Calu3 (cell line): ENCODE measurements at regions not wholly inside any gene's neighbourhood (a gene's known extent, or its start where the extent isn't known, plus 50 kb on each side); places are given as distances from the start of the nearest gene placed in this dataset.

Source experiments
- BruUV-seq: library from RNA; stranded (reverse); fragments of 400-500 nt; replicated peaks from 2 replicates; lab custom pipeline; 2021; lab: Mats Ljungman, UMichigan
- CTCF ChIA-PET: fragments of 300-600 bp; sonication (Branson Sonifier 250); formaldehyde crosslinking; loops from one replicate; lab custom pipeline; 2022; ENCODE audit warnings: antibody characterized with exemption; lab: Charles Lee
- DNase-seq: peaks from one replicate; pipeline ENCODE4 v3.0.0; 2022
- H3K27ac Mint-ChIP-seq: one replicate; pipeline ENCODE4 v1.8.0; 2022; ENCODE audit warnings: mixed read lengths; ENCODE audit not compliant: unreplicated experiment
- H3K27me3 Mint-ChIP-seq: one replicate; pipeline ENCODE4 v1.8.0; 2022; ENCODE audit warnings: mixed read lengths; ENCODE audit not compliant: unreplicated experiment
- H3K36me3 Mint-ChIP-seq: one replicate; pipeline ENCODE4 v1.8.0; 2022; ENCODE audit warnings: mild to moderate bottlenecking, moderate library complexity, mixed read lengths; ENCODE audit not compliant: insufficient read depth, unreplicated experiment
- H3K4me1 Mint-ChIP-seq: one replicate; pipeline ENCODE4 v1.8.0; 2022; ENCODE audit warnings: mild to moderate bottlenecking, low read depth, mixed read lengths; ENCODE audit not compliant: unreplicated experiment
- H3K4me3 Mint-ChIP-seq: one replicate; pipeline ENCODE4 v1.8.0; 2022; ENCODE audit warnings: mild to moderate bottlenecking, low read depth, moderate library complexity, mixed read lengths; ENCODE audit not compliant: unreplicated experiment
- H3K9me3 Mint-ChIP-seq: one replicate; pipeline ENCODE4 v1.8.0; 2022; ENCODE audit warnings: low read depth, mixed read lengths; ENCODE audit not compliant: unreplicated experiment
- intact Hi-C: fragments of 100-400 bp; cut with micrococcal nuclease; formaldehyde crosslinking; loops from one replicate; pipeline ENCODE4 v1.10.0; 2022; ENCODE audit not compliant: unreplicated experiment
- TF ChIP-seq, protein P1 (sequence below): fragments of 200-600 bp; IDR thresholded peaks from one replicate; pipeline ENCODE4 v1.8.0; 2022; ENCODE audit warnings: antibody characterized with exemption; ENCODE audit not compliant: unreplicated experiment

DNA sequence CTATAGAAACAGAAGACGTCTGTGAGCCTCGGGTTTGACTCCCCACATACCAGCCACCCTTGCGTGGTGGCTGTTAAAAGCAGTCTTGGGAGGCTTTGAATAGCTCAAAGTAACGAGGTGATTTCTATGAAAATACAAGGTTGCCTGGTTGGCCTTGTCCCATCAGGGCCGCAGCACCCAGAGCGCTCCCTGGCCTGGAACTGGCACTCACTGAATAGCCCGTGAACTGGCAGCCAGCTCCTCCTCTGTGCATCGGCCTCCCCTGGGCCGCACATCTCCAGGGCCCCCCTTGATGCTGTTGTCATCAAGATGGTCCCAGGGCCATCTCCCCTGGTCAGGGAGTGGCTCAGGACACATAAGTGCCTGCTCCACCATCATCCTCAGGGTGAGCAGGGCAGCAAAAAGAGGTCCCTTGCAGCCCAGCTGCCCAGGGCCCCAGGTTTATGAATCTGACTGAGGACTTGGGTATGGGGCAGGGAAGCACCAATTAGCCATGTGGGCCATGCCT lies 144.6 kb upstream of the PPP1R26 start:
- no TSS peak for BruUV-seq
- Mint-ChIP-seq H3K4me3 (no peak overlapping the region), H3K4me1 (no peaks in the 10 kb centered on the region), H3K9me3 (no peaks in the 10 kb centered on the region), H3K27ac (no peak overlapping the region), H3K36me3 (no peaks in the 10 kb centered on the region), H3K27me3 (peaks cover 33% of the 10 kb centered on the region)
- CTCF ChIA-PET: no interaction called here
- TF ChIP-seq, protein P1, sequence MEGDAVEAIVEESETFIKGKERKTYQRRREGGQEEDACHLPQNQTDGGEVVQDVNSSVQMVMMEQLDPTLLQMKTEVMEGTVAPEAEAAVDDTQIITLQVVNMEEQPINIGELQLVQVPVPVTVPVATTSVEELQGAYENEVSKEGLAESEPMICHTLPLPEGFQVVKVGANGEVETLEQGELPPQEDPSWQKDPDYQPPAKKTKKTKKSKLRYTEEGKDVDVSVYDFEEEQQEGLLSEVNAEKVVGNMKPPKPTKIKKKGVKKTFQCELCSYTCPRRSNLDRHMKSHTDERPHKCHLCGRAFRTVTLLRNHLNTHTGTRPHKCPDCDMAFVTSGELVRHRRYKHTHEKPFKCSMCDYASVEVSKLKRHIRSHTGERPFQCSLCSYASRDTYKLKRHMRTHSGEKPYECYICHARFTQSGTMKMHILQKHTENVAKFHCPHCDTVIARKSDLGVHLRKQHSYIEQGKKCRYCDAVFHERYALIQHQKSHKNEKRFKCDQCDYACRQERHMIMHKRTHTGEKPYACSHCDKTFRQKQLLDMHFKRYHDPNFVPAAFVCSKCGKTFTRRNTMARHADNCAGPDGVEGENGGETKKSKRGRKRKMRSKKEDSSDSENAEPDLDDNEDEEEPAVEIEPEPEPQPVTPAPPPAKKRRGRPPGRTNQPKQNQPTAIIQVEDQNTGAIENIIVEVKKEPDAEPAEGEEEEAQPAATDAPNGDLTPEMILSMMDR: no peak
- no peak for DNase-seq
- intact Hi-C loops: no loop called here

GRCh38 chr9:135335691-135336181 lies 143.8 kb upstream of the PPP1R26 start:
- H3K4me3 Mint-ChIP-seq: no peak overlapping the region
- CTCF ChIA-PET: no interaction called here
- H3K27me3 Mint-ChIP-seq: peaks cover 33% of the 10 kb centered on the region
- BruUV-seq: no TSS peak
- H3K36me3 Mint-ChIP-seq: no peaks in the 10 kb centered on the region
- H3K4me1 Mint-ChIP-seq: no peaks in the 10 kb centered on the region
- H3K27ac Mint-ChIP-seq: no peak overlapping the region
- DNase-seq: no peak
- TF ChIP-seq, protein P1: no peak
- intact Hi-C loops: no loop called here
- H3K9me3 Mint-ChIP-seq: no peaks in the 10 kb centered on the region

DNA sequence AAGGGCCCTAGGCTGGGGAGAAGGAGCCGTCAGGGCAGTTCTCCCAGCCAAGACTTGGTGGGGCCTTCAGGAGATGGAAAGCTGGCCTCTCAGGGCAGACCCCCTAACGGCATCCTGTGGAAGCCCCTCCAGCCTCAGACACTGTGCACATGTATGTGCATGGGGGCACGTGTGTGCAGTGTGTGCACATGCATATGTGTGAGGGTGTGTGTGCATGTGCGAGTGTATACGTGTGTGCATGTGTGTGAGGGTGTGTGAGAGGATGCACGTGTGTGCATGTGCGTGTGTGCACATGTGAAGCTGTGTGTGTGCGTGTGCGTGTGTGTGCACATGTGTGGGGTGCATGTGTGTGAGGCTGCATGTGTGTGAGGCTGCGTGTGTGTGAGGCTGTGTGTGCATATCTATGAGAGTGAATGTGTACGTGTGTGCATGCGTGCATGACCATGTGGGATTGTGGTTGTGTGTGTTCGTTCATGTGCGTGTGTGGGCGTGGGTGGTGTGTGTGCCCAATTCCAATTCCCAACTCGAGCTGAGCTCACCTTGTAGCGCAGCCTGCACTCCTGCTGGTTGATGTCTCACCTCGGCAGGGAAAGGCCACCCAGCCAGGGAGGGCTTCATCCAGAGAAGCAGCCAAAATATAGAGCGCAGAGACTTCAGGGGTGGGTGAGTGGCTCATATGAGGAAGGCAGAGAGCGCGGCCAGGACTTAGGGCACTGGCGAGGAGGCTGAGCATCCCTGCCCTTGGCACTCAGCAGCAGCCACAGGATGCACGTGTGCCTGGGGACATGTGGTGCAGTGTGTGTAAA lies 142.7 kb upstream of the PPP1R26 start:
- no peaks in the 10 kb centered on the region for H3K36me3 Mint-ChIP-seq
- TF ChIP-seq, protein P1: no peak
- no peak overlapping the region for H3K4me3 Mint-ChIP-seq
- DNase-seq: no peak
- H3K27ac Mint-ChIP-seq: no peak overlapping the region
- intact Hi-C loops: no loop called here
- no peaks in the 10 kb centered on the region for H3K4me1 Mint-ChIP-seq
- BruUV-seq: no TSS peak
- no peaks in the 10 kb centered on the region for H3K9me3 Mint-ChIP-seq
- peaks cover 22% of the 10 kb centered on the region for H3K27me3 Mint-ChIP-seq
- CTCF ChIA-PET: no interaction called here

- Mint-ChIP-seq H3K4me3 (no peak overlapping the region), H3K9me3 (no peaks in the 10 kb centered on the region), H3K36me3 (no peaks in the 10 kb centered on the region), H3K4me1 (no peaks in the 10 kb centered on the region), H3K27ac (no peak overlapping the region), H3K27me3 (peaks cover 22% of the 10 kb centered on the region)
- TF ChIP-seq, protein P1: no peak
- CTCF ChIA-PET: no interaction called here
- intact Hi-C loops: no loop called here
- DNase-seq: no peak
- no TSS peak for BruUV-seq
Measured at GRCh38 chr9:135338546-135338945, 141.0 kb upstream of the PPP1R26 start.
